Breast epithelium (tissue), 3 donors: ENCODE measurements at regions not wholly inside any gene's neighbourhood (a gene's known extent, or its start where the extent isn't known, plus 50 kb on each side); places are given as distances from the start of the nearest gene placed in this dataset.

Source experiments
- POLR2A ChIP-seq: fragments of 450-650 bp; IDR thresholded peaks from one replicate; pipeline ENCODE4 v1.6.1; 2016; ENCODE audit warnings: antibody characterized with exemption, mild to moderate bottlenecking, moderate library complexity
- POLR2AphosphoS5 ChIP-seq, 3 donors: sonication (generic); formaldehyde crosslinking; IDR thresholded peaks; one replicate each; pipeline ENCODE4 v1.6.1; 2017; ENCODE audit warnings: antibody characterized with exemption in 3 of 3
- TF ChIP-seq, protein P1 (sequence below), 3 donors: fragments of 450-650 bp; IDR thresholded peaks; one replicate each; pipeline ENCODE4 v1.5.1; 2016 to 2017; ENCODE audit warnings: antibody characterized with exemption in 3 of 3, mild to moderate bottlenecking in 3 of 3, moderate library complexity in 3 of 3

DNA sequence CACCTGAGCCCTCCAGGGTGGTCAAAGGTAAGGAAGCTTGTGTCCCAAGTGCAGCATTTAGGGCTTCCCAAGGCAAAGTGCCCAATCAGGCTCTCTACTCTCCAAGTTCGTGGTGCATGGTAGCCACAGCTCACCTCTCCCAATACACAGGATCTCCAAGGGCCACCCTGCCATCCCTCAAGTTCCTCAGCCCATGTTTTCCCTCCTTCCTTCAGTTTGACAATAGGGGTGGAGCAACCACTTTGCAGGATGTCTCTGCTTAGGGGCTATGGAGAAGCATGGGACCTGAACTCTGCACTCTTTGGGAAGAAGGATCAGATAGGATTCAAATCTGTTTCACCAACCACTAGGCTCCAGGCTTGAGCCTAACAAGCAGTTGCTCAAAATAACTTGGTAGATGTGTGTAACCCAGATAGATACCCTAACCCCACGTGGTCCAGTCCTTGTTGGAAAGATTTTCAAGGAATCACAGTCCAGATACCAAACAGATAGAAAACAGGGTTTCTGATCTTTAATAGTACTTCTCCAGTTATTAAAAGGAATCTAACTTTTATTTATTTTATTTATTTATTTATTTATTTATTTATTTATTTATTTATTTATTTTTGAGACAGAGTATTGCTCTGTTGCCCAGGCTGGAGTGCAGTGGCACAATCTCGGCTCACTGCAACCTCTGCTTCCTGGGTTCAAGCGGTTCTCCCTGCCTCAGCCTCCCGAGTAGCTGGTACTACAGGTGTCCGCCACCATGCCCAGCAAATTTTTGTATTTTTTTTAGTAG is 248.1 kb downstream of the CTTN start:
- TF ChIP-seq, protein P1, sequence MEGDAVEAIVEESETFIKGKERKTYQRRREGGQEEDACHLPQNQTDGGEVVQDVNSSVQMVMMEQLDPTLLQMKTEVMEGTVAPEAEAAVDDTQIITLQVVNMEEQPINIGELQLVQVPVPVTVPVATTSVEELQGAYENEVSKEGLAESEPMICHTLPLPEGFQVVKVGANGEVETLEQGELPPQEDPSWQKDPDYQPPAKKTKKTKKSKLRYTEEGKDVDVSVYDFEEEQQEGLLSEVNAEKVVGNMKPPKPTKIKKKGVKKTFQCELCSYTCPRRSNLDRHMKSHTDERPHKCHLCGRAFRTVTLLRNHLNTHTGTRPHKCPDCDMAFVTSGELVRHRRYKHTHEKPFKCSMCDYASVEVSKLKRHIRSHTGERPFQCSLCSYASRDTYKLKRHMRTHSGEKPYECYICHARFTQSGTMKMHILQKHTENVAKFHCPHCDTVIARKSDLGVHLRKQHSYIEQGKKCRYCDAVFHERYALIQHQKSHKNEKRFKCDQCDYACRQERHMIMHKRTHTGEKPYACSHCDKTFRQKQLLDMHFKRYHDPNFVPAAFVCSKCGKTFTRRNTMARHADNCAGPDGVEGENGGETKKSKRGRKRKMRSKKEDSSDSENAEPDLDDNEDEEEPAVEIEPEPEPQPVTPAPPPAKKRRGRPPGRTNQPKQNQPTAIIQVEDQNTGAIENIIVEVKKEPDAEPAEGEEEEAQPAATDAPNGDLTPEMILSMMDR (IDR thresholded peaks at IDR 0.05): no peak
- TF ChIP-seq POLR2A: no peak
- no peak for TF ChIP-seq POLR2AphosphoS5 (IDR thresholded peaks at IDR 0.05)
